ENCODE measurements at regions not wholly inside any gene's neighbourhood (a gene's known extent, or its start where the extent isn't known, plus 50 kb on each side); places are given as distances from the start of the nearest gene placed in this dataset.
"Not testable (repeated sequence)": the region's sequence is repeated elsewhere in the genome, so short reads cannot be mapped to it uniquely, and the experiment has no call there.

DNA sequence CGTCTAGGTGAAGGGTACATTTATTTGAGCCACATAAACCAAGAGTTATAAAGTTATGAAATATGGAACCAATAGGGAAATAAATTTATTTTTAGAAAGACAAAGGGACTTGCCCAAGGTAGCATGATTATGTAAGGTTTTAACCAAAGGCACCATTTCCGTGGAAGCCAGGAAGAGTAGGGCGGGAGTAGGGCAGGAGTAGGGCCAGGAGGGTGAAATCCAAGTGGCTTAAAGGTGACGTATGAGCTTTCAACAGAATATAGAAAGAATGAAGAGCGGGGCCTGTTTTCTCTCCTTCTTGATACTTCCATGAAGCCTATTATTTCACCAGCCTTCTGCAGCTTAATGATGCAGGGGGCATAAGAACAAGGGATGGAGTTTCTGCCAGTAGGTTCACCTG lies 91.7 kb upstream of the PNPLA4 start:
- no peak for DNase-seq

DNA sequence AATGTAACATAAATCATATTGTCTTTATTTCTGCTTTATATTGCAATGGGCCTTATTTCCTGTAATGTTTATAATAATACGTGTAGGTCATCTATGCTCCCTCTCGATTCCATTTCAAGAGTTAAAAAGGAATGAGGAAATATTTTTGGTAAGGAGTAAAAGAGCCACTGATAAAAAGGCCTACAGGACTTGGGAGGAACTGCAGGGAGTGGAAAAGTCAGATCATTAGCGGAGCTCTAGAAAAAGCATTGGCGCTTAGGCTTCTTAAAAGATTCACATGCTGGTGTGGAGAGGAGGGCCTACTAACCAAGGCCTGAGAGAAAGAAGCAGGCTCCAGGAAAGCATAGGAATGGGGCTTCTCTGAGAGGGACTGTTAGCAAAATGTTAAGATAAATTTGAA lies 82.9 kb upstream of the PNPLA4 start:
- DNase-seq, result no peak

DNA sequence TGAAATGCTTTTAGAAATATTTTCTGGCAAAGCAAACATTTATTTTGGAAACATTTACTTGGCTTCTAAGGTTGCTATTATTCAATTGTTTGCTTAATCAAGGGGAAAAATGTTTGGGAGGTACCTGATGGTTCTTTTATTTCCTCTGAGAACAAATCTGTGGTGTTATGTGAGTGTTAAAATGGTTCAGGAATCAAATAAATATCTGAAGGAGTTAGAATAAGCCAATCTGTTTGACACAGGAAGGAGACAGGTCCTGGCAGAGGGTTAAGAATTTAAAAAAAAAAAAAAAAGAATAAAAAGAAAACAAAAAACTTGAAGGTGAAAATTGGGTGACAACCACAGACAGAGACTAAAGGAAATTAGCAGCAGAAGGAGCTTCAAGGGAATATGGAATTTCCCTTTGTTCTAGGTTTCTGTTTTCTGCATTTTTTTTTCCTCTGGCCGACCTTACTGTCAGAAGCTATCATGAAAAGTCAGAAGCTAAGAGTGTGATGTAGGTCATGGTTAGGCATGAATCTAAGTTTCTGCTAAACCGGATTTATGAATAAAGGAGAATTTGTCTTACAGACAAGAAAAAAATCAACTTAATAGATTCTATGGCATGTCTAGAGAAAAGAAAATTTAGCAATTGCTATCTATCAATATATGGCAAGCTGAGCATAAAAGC lies 78.6 kb upstream of the PNPLA4 start:
- DNase-seq, result no peak

DNA sequence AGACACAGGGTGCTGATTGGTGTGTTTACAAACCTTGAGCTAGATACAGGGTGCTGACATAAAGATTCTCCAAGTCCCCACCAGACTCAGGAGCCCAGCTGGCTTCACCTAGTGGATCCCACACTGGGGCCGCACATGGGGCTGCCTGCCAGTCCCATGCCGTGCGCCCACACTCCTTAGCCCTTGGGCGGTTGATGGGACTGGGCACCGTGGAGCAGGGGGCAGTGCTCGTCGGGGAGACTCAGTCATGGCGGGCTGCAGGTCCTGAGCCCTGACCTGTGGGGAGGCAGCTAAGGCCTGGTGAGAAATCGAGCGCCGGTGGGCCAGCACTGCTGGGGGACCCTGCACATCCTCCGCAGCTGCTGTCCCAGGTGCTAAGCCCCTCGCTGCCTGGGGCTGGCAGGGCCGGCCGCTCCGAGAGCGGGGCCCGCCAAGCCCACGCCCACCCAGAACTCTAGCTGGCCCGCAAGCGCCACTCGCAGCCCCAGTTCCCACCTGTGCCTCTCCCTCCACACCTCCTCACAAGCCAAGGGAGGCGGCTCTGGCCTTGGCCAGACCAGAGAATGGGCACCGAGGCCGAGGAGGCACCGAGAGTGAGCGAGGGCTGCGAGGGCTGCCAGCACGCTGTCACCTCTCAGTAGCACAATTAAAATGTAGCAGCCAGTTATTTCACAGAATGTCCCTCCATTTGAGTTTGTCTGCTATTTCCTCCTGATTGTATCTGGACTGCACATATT lies 76.1 kb upstream of the PNPLA4 start:
- DNase-seq, result no peak

DNA sequence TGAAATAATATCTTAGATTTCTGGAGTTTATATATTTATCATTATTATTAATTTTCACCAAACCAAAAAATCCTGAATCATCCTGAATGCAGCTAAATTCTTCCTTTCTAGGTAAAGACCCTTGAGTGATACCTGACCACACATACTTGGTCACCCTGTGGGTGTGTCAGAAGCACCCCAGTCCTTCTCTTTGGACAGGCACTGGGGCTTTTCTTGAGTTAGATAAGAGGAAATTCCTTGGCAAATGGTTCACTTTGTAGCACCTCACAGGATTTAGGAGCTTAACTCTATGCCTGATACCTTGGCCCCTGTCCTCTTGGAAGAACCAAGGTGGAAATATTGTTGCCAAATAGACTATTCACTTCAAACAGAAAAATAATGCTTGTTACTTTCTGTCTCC lies 69.6 kb upstream of the PNPLA4 start:
- DNase-seq, result no peak

DNA sequence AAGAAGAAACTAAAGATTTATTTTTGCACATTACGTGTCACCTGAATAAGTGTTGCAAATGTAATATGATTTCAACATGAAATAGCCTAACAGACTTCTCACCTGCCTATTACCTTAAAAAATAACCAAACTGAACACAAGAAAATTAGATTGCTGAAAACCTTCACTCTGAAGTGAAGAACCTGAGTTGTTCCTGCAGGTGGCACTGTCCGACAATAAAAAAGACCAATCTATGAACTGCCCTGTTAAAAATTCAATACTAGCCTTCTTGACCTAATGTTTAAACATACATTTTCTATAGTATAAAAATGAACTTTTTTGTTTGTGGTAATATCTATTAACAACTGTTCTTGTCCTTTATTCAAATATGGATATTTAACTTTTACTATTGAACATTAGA lies 69.2 kb upstream of the PNPLA4 start:
- DNase-seq, result peak; percentile 22

DNA sequence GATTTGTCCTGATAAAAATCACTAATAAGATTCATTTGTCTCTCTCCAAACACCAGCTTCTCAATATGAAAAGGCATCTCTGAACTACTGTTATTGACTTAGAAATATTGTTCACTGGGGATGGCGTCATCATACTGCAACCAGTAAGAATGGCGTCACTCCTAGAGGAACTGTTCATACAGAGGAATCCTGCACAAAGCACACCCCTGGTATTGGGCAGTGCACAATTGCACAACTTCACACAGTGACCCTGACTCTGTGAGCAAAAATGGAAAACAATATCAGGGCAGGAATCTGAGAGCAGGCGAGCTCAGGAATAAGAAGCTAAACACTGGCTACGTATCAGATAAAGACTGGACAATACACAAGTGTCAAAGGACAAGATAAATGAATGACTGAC lies 66.7 kb upstream of the PNPLA4 start:
- no peak for DNase-seq

DNA sequence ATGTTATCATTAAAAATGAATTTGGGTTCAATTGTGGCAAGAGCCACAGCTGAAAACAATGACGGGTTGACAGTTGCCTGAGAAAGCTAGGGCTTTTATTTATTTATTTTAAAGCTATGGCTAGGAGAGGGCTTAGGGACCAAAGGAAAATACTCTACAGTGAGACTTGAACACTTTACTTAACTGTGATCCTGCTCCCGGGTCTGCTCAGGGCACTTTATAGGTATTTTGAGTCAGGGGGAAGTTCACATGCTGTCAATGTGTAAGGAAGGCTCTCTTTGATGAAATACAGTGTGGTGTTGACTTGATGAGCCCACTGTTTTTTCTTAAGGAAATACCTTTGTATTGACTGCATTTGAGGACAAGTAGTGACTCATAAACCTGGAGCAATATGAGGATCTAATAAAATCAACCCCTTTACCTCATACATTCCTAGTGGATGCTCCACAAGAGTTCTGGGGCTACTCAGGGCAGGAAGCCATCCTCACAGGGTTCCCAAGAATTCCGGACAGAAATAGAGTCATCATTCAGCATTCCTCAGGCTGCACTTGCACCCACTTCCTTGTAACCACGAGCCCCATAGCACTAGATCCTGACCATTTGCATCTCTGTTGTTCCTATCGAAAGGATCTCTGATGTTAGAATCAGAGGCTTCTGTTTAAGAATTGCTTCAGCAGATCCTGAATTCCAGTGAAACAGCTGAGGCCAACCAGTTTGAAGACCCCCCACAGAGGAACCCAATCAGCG lies 61.0 kb upstream of the PNPLA4 start:
- DNase-seq, result not testable (repeated sequence)

DNA sequence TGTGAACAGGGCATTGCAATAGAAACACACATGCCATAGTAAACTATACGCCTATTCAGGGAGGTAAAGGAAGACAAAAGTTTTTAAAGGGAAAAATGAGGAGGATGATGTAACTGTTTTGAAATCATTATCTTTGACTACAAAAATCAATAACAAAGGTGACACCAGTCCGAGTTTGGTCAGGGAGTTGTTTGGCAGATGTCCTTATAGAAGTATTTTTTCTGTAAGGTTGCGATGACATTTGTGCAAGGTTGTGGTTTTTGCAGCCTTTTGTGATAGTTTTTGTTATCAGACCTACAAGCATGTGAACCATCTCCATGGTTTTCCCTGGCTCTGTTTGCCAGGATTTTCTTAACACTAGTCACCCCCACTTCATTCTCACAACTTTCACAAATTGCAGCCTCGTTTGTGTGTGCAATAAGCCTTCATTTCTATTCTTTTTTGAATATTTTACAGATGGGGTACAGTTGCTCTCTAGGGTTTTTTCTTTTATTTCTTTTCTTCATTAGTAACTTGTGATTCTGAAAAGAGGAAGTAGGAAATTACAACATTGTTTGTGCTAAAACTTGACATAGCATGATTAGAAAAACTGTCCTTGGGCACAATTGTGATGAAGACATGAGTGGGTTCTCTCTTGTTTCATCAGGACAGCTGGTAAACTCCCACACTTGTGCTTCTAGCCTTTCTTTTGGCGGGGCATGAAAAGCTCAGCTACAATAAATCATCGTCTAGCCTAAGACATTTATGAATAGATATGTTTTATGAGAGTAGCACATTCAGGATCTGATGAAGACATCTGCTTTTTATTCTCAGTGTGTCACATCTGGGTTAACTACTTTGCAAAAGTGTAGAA lies 60.2 kb upstream of the PNPLA4 start:
- DNase-seq, result no peak

DNA sequence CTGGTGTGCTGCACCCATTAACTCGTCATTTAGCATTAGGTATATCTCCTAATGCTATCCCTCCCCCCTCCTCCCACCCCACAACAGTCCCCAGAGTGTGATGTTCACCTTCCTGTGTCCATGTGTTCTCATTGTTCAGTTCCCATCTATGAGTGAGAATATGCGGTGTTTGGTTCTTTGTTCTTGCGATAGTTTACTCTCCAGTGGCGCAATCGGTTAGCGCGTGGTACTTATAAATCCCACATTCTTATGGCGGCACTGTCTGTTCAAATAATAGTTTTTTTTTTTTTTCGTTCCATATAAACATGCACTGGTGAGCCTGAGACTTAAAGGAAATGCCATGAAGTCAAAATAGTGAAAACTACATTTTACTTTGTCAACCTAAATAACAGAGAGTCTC lies 59.5 kb upstream of the PNPLA4 start:
- DNase-seq, result not testable (repeated sequence)

DNA sequence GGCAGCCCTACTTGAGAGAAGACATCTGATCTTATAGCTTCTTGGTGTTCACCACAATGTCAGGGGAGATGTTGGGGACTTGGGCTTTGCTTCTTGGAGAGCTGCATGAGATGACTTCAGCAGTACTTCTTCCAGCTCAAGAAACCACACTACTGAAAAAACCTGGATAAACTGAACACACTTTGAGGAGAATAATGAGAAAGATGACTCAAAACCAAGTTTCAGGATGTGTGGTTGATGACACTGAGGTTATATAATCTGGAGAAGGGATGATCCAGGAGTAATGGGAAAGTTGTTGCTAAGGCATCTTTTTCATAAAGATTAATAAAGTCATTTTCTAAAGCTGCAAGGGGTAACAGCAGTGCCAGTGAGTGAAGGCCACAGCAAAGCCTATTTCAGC lies 58.4 kb upstream of the PNPLA4 start:
- no peak for DNase-seq

DNA sequence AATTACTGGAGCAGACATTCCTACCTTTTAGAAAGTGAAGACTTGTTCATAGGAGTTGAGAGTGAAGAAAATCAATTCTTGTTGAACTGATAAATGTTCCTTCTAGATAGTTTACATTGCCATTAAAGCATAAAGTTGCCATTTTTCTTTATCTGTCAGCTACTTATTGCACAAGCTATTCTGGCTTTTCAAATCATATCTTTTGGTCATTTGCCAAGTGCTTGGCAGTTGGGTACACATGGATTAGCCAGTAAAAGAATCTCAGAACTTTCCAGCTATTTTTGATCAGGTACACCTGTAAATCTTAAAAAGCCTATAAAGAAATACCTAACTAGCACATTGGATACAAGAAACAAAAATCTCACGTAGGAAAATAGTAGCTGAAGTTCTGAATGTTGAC lies 56.4 kb upstream of the PNPLA4 start:
- no peak for DNase-seq
